ENCODE measurements at regions not wholly inside any gene's neighbourhood (a gene's known extent, or its start where the extent isn't known, plus 50 kb on each side); places are given as distances from the start of the nearest gene placed in this dataset.

DNA sequence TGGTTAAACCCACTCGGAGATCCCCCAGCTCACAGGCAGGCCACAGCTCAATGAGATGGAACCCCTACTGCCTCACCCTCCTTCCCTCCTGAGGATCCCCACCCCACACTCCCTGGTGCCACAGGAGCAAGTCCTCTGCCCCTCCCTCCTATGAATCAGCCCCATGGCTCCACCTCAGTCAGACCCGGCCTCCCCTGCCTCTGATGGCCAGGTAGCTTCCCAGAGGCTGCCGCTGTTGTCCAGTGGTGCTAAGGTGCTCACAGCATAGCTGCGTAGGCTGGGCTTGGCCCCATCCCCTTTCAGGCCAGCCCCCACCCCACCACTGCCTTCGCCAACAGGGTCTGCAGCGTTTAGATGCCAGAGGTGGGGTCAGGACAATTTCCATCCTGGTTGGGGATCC, 98.5 kb upstream of the IGSF21 start (continued):
- TF ChIP-seq, protein P1, sequence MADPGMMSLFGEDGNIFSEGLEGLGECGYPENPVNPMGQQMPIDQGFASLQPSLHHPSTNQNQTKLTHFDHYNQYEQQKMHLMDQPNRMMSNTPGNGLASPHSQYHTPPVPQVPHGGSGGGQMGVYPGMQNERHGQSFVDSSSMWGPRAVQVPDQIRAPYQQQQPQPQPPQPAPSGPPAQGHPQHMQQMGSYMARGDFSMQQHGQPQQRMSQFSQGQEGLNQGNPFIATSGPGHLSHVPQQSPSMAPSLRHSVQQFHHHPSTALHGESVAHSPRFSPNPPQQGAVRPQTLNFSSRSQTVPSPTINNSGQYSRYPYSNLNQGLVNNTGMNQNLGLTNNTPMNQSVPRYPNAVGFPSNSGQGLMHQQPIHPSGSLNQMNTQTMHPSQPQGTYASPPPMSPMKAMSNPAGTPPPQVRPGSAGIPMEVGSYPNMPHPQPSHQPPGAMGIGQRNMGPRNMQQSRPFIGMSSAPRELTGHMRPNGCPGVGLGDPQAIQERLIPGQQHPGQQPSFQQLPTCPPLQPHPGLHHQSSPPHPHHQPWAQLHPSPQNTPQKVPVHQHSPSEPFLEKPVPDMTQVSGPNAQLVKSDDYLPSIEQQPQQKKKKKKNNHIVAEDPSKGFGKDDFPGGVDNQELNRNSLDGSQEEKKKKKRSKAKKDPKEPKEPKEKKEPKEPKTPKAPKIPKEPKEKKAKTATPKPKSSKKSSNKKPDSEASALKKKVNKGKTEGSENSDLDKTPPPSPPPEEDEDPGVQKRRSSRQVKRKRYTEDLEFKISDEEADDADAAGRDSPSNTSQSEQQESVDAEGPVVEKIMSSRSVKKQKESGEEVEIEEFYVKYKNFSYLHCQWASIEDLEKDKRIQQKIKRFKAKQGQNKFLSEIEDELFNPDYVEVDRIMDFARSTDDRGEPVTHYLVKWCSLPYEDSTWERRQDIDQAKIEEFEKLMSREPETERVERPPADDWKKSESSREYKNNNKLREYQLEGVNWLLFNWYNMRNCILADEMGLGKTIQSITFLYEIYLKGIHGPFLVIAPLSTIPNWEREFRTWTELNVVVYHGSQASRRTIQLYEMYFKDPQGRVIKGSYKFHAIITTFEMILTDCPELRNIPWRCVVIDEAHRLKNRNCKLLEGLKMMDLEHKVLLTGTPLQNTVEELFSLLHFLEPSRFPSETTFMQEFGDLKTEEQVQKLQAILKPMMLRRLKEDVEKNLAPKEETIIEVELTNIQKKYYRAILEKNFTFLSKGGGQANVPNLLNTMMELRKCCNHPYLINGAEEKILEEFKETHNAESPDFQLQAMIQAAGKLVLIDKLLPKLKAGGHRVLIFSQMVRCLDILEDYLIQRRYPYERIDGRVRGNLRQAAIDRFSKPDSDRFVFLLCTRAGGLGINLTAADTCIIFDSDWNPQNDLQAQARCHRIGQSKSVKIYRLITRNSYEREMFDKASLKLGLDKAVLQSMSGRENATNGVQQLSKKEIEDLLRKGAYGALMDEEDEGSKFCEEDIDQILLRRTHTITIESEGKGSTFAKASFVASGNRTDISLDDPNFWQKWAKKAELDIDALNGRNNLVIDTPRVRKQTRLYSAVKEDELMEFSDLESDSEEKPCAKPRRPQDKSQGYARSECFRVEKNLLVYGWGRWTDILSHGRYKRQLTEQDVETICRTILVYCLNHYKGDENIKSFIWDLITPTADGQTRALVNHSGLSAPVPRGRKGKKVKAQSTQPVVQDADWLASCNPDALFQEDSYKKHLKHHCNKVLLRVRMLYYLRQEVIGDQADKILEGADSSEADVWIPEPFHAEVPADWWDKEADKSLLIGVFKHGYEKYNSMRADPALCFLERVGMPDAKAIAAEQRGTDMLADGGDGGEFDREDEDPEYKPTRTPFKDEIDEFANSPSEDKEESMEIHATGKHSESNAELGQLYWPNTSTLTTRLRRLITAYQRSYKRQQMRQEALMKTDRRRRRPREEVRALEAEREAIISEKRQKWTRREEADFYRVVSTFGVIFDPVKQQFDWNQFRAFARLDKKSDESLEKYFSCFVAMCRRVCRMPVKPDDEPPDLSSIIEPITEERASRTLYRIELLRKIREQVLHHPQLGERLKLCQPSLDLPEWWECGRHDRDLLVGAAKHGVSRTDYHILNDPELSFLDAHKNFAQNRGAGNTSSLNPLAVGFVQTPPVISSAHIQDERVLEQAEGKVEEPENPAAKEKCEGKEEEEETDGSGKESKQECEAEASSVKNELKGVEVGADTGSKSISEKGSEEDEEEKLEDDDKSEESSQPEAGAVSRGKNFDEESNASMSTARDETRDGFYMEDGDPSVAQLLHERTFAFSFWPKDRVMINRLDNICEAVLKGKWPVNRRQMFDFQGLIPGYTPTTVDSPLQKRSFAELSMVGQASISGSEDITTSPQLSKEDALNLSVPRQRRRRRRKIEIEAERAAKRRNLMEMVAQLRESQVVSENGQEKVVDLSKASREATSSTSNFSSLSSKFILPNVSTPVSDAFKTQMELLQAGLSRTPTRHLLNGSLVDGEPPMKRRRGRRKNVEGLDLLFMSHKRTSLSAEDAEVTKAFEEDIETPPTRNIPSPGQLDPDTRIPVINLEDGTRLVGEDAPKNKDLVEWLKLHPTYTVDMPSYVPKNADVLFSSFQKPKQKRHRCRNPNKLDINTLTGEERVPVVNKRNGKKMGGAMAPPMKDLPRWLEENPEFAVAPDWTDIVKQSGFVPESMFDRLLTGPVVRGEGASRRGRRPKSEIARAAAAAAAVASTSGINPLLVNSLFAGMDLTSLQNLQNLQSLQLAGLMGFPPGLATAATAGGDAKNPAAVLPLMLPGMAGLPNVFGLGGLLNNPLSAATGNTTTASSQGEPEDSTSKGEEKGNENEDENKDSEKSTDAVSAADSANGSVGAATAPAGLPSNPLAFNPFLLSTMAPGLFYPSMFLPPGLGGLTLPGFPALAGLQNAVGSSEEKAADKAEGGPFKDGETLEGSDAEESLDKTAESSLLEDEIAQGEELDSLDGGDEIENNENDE (IDR thresholded peaks at IDR 0.05; ENCODE audit: insufficient replicate concordance, low read length) = no peak
- TF ChIP-seq EZH2 (IDR thresholded peaks at IDR 0.05; ENCODE audit: low read depth, low read length, severe bottlenecking) (no peak), CTBP2 (IDR thresholded peaks at IDR 0.05; ENCODE audit: borderline replicate concordance, insufficient read depth, insufficient read length, low read length) (no peak), MAFK (IDR thresholded peaks at IDR 0.05; ENCODE audit: low read depth, low read length) (no peak), GTF2F1 (IDR thresholded peaks at IDR 0.05; ENCODE audit: borderline replicate concordance, low read depth, low read length) (no peak), HDAC6 (IDR thresholded peaks at IDR 0.05; ENCODE audit: low read depth, low read length) (no peak), KDM1A (IDR thresholded peaks at IDR 0.05; ENCODE audit: borderline replicate concordance, low read length) (no peak), KDM4A (IDR thresholded peaks at IDR 0.05; ENCODE audit: low read depth, low read length, severe bottlenecking) (no peak), CREB1 (IDR thresholded peaks at IDR 0.05) (no peak)
